IPS-NIHi7 (cell line): ENCODE measurements at regions not wholly inside any gene's neighbourhood (a gene's known extent, or its start where the extent isn't known, plus 50 kb on each side); places are given as distances from the start of the nearest gene placed in this dataset.
"Not testable (repeated sequence)": the region's sequence is repeated elsewhere in the genome, so short reads cannot be mapped to it uniquely, and the experiment has no call there.

Source experiments
- DNase-seq: peaks from one replicate; pipeline ENCODE4 v3.0.0; 2012; ENCODE audit warnings: mixed read lengths; ENCODE audit errors: extremely low spot score

GRCh38 chr5:176747670-176748072 is 62.7 kb upstream of the UNC5A start:
- DNase-seq: no peak

- no peak for DNase-seq
Observed at GRCh38 chr5:176748073-176748966, 62.0 kb upstream of the UNC5A start.

- DNase-seq: no peak
Observed at GRCh38 chr5:176748967-176749935, 61.1 kb upstream of the UNC5A start.

GRCh38 chr5:176750144-176750543 is 60.2 kb upstream of the UNC5A start:
- DNase-seq: no peak

GRCh38 chr5:176754376-176754973 is 55.9 kb upstream of the UNC5A start:
- DNase-seq: no peak

GRCh38 chr5:176755593-176755992 is 54.8 kb upstream of the UNC5A start:
- not testable (repeated sequence) for DNase-seq

- not testable (repeated sequence) for DNase-seq
Observed at GRCh38 chr5:176757569-176757968, 52.8 kb upstream of the UNC5A start.
